GM18868 (cell line): ENCODE measurements at regions not wholly inside any gene's neighbourhood (a gene's known extent, or its start where the extent isn't known, plus 50 kb on each side); places are given as distances from the start of the nearest gene placed in this dataset.
"Not testable (repeated sequence)": the region's sequence is repeated elsewhere in the genome, so short reads cannot be mapped to it uniquely, and the experiment has no call there.

Source experiments
- ATAC-seq: cut with Tn5 transposase; IDR thresholded peaks from one replicate; pipeline ENCODE4 v1.9.1; 2021; ENCODE audit warnings: mild to moderate bottlenecking, moderate library complexity; ENCODE audit not compliant: unreplicated experiment

- ATAC-seq, result no peak
Measured at GRCh38 chr20:56723331-56723730, 94.2 kb downstream of the TFAP2C start.

- ATAC-seq, result no peak
Measured at GRCh38 chr20:56724241-56724757, 95.2 kb downstream of the TFAP2C start.

DNA sequence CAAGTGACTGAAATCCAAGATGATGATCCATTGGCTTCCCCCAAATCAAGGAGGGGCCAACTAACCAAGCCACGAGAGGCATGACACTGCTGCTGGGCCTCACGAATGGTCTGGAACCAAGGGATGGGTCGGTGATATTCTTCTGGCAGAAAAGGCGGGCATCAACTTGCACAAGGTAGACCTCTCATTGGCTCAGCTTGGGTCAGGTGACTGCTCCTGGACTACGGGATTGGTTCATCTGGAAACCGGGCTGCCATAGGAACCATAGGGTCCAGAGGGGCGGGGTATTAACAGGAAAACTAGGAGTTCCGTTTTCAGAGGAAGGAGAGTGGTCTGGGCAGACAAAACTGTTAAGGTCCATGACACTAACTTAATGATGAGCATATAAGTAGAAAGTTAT, 100.9 kb downstream of the TFAP2C start:
- ATAC-seq, result no peak

DNA sequence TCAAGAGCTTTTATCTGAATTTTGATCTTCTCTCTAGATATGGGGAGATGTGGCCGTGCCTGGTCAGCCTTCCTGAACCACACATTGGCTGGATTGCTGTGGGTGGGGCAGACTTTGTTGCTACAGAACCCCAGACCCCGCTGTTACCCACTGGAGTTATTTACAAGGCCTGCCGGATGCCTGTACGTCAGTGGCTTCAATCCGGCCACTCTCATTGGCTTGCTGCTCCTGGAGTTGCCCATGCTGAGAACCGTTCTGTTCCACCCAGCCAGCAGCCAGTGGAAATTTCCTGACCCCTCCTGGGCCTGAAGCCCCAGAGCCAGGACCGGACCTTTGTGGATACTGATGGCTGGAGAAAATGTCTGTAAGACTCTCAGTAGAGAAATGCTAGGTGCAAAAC, 101.9 kb downstream of the TFAP2C start:
- ATAC-seq, result no peak

DNA sequence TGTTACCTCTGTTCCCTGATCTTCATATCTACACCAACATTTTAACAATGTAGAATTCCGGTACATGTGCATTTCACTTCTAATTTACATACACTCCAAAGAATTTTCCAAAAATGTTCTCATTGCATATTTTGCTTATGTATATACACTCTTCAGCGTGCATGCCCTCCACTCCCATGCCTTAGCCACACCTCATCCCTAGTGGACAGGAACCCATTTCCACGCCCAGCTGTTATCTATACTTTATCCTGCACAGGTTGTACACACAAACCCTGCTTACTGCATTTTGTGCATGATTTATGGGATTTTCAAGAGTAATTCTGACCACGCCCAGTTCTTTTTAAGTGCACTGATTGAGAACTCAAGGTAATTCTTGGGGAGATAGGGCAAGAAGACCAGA, 102.4 kb downstream of the TFAP2C start:
- no peak for ATAC-seq

- no peak for ATAC-seq
Measured at GRCh38 chr20:56733967-56734366, 104.9 kb downstream of the TFAP2C start.

DNA sequence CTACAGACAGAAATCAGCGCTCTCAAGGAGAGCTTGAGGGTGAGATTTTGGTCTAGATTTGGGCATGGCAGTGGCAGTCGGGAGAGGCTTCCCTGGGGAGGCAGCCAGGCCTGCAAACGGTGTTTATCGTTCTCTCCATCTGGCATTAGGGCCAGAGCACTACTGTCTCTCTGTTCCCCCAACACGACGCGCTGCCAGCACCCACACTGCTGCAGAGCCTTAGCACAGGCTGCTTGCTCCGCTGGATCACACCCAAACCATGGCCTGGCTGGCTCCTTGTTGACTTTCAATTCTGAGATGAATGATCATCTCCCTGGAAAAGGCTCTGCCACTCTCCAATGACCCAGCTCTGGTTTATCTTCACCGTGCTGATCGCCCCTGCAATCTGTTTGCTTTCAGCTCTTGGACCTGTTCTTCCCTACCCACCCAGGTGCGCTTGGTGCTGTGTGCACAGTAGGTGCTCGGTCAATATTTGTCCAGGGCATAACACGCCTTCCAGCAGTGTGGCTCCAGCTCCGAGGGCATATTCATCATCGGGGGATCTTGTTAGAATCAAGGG, 106.1 kb downstream of the TFAP2C start:
- ATAC-seq, result no peak

- no peak for ATAC-seq
Measured at GRCh38 chr20:56736285-56736857, 107.3 kb downstream of the TFAP2C start.

DNA sequence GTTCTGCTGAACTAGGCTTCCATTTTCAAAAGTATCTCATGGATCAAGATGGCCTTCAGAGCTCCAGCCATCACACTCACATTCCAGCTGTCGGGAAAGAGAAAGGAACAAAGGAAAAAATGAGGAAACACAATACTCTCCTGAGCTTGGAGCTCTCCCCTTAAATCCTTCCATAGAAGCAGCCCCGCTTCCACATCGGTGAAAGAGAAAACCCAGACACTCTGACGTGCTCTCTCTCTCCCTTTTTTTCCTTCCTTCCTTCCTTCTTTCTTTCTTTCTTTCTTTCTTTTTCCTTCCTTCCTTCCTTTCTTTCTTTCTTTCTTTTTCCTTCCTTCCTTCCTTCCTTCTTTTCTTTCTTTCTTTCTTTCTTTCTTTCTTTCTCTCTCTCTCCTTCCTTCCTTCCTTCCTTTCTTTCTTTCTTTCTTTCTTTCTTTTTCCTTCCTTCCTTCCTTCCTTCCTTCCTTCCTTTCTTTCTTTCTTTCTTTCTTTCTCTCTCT, 115.3 kb downstream of the TFAP2C start:
- not testable (repeated sequence) for ATAC-seq

DNA sequence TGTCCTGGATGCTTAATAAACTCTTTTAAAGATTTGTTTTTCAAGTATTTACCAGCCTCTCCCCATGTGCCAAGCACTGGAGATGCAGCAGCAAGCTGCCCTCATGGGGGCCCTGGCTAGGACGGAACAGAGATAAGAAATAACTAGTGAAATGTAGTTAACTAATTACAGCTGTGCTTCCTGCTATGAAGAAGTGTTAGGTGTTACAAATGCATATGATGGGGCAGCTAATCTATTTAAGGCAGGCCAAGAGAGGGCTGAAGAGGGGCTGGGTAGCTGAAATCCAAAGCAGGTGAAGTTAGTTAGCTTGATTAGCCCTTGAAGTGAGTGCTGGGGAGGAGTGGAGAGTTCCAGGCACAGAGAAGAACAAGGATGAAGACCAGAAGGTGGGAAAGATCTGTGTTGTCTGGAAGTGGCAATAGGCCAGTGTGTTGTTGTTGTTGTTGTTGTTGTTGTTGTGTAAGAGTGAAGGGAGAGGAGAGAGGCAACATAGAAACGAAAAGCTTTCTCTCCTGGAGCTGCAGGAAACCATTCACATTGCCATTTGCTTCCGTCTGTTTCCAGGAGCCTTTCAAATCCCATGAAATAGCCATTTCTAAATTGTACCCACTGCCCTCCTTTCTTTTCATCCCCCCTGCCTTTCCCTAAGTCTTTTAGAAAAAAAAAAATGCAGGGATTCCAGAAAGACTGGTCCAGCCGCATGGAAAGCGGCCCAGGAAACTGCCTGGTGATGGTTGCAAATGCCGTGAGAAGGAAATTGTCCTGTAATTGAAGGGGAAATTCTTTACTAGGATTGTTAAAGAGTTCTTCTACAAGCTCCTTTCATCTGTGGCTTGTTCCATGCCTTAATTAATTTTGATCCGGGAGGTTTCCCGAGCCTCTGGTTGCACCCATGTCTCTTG, 119.6 kb downstream of the TFAP2C start:
- no peak for ATAC-seq

- no peak for ATAC-seq
Measured at GRCh38 chr20:56750430-56750829, 121.3 kb downstream of the TFAP2C start.

- no peak for ATAC-seq
Measured at GRCh38 chr20:56752274-56752673, 123.2 kb downstream of the TFAP2C start.

- no peak for ATAC-seq
Measured at GRCh38 chr20:56755201-56755600, 126.1 kb downstream of the TFAP2C start.

DNA sequence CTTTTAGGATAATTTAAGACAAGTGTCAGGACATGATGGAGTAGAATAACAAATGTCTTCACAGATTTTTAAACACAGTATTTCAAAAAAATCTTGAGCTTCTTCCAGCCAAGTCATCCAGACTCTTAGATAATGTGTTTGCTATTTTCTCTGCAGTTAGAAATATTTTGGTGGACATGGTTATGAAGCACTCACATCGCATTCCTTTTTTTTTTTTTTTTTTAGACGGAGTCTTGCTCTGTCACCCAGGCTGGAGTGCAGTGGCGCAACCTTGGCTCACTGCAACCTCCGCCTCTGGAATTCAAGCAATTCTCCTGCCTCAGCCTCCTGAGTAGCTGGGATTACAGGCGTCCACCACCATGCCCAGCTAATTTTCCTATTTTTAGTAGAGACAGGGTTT, 127.6 kb downstream of the TFAP2C start:
- not testable (repeated sequence) for ATAC-seq

DNA sequence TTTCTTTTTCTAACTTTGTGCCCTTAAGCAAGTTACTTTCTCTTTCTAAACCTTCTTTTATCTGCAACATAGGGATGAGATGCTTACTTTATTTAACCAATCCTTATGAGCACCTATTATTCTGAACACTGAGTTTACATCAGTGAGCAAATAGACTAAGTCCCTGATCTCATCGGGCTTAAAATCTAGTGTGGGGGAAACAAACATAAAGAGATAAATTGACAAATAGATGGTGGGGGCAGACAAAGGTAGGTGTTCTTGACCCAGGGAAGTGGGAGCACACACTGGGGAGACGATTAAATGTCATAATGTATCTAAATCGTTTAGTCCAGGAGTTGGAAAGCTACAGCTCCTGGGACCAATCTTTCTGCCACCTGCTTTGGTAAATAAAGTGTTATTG, 129.6 kb downstream of the TFAP2C start:
- no peak for ATAC-seq

DNA sequence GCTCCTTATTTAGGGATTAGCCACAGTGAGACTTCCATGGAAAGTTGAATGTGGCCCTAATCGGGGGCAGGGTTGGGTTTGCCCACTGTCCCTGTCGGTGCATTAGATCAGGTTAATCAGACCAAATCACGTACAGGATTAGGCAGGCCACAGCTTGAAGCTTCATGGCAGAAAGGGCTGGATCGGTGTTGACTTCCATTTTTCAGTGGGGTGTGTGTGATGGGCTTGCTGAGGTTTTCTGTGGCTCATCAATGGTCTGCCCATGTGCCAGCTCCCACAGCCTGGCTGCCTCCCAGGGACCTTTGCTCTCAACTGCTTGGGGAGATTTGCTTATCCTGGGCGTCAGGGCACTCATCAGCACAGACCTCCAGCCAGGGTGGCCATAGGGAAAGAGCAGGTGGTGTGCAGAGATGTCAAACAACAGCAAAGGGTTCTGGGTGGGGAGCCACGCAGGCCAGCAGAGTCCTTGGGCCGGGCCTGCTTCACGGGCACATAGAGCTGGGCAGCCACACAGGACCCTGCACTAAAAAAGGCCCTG, 130.7 kb downstream of the TFAP2C start:
- ATAC-seq, result no peak

GRCh38 chr20:56760610-56761009, 131.5 kb downstream of the TFAP2C start:
- ATAC-seq, result no peak

- ATAC-seq, result no peak
Measured at GRCh38 chr20:56761393-56761792, 132.3 kb downstream of the TFAP2C start.

DNA sequence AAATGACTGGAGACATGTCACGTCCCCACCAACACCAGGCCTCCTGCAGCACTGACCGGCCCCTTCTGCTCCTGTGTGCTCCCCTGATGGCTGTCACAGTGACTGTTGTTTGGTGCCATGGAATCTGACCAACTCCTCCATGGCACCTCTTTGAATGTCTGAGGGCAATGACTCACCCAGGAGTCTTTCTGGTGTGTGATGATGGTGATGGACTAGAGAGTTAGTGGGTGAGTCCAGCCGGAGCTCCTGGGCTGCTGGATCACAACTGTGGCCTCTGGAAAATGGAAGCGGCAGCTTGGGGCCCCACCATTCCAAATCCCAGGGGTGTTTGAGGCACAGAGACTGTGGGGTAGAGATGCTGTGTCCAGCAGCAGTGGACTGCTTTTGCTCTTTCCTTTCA, 133.3 kb downstream of the TFAP2C start:
- ATAC-seq, result no peak

DNA sequence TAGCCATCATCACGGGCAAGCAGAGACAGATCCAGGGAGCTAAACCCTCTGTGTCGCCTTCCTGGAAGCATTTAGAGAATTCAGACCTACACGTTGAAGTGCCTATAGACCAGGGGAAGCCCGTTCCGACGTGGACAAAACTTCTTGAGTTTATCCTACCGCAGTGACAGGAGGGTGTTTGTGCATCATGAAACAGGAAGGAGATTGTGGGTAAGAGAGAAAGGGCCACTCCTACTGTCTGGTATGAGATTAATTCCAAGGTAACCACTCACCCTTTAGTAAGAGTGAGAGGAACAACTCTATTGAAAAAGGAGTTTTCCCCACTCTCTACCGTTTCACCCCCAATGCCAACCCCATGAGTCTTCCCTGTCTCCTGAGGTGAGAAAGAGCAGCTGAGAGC, 133.7 kb downstream of the TFAP2C start:
- no peak for ATAC-seq

DNA sequence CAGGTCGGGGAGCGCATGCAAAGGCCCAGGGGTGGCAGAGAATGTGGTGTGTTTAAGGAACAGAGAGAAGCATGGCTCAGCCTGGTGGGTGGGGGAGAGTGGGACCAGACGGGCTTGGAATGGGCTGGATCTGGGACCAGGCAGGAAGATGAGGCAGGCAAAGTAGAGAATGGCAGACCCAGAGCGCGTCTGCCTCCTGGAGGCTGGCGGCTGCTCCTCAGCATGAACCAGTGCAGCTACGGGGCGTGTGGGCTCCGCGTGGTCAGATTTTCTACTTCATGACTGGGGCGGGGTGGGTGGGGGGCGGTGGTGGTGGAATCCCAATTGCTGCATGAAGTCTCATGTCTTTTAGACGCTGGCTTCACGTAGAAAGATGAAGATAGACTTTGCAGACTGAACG, 135.6 kb downstream of the TFAP2C start:
- ATAC-seq, result no peak
